ENCODE measurements at regions not wholly inside any gene's neighbourhood (a gene's known extent, or its start where the extent isn't known, plus 50 kb on each side); places are given as distances from the start of the nearest gene placed in this dataset.
"Not testable (repeated sequence)": the region's sequence is repeated elsewhere in the genome, so short reads cannot be mapped to it uniquely, and the experiment has no call there.

DNA sequence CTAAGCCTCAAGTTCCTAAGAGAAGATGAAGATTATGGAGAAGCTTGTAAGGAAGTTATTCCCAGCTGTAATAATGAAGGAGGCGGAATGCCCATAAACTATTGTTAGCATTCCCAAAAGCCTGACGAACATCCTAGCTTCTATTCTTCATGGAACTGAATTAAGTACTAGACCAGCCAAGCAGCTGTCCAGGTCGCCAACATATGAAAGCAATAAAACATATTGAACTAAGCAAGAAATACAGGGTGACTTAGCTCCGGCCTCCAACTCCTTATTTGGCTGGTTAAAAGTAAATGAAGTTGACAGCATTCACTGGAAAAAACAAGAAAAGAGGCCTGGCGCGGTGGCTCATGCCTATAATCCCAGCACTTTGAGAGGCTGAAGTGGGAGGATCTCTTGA, 174.0 kb upstream of the TPM1 start:
- H4K20me1 ChIP-seq (ENCODE audit: insufficient read depth): no peaks in the 10 kb centered on the region
- H3F3A ChIP-seq (ENCODE audit: insufficient read depth, low read depth): no peaks in the 10 kb centered on the region
- no peaks in the 10 kb centered on the region for H3K9me2 ChIP-seq (ENCODE audit: insufficient read depth)
- no peaks in the 10 kb centered on the region for H3K4me1 ChIP-seq (replicated peaks; ENCODE audit: insufficient read depth)
- H3K27me3 ChIP-seq (ENCODE audit: insufficient read depth, low read depth): no peaks in the 10 kb centered on the region
- no peak for TF ChIP-seq EZH2 (IDR thresholded peaks at IDR 0.05; ENCODE audit: low read depth)
- TF ChIP-seq, protein P1, sequence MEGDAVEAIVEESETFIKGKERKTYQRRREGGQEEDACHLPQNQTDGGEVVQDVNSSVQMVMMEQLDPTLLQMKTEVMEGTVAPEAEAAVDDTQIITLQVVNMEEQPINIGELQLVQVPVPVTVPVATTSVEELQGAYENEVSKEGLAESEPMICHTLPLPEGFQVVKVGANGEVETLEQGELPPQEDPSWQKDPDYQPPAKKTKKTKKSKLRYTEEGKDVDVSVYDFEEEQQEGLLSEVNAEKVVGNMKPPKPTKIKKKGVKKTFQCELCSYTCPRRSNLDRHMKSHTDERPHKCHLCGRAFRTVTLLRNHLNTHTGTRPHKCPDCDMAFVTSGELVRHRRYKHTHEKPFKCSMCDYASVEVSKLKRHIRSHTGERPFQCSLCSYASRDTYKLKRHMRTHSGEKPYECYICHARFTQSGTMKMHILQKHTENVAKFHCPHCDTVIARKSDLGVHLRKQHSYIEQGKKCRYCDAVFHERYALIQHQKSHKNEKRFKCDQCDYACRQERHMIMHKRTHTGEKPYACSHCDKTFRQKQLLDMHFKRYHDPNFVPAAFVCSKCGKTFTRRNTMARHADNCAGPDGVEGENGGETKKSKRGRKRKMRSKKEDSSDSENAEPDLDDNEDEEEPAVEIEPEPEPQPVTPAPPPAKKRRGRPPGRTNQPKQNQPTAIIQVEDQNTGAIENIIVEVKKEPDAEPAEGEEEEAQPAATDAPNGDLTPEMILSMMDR (conservative IDR thresholded peaks at IDR 0.05): no peak
- intact Hi-C loops (cut with micrococcal nuclease; ENCODE audit: unreplicated experiment): no loop called here
- H3K4me3 ChIP-seq: no peak overlapping the region
- no TSS peak for BruUV-seq (replicated peaks)
- H3K79me2 ChIP-seq (ENCODE audit: low read depth): no peaks in the 10 kb centered on the region
- no peak overlapping the region for H3K4me2 ChIP-seq
- no peak overlapping the region for H3K27ac ChIP-seq
- POLR2A ChIA-PET (ENCODE audit: unreplicated experiment): no interaction called here
- H3K36me3 ChIP-seq (ENCODE audit: low read depth): no peaks in the 10 kb centered on the region
- DNase-seq: no peak
- CTCF ChIA-PET: no interaction called here
- no peak overlapping the region for H2AFZ ChIP-seq
- no peaks in the 10 kb centered on the region for H3K9me3 ChIP-seq (ENCODE audit: insufficient read depth, low read depth)

- Histone ChIP-seq H3F3A (ENCODE audit: insufficient read depth, low read depth) (no peaks in the 10 kb centered on the region), H3K79me2 (ENCODE audit: low read depth) (no peaks in the 10 kb centered on the region), H3K36me3 (ENCODE audit: low read depth) (no peaks in the 10 kb centered on the region), H3K4me1 (replicated peaks; ENCODE audit: insufficient read depth) (no peaks in the 10 kb centered on the region), H4K20me1 (ENCODE audit: insufficient read depth) (no peaks in the 10 kb centered on the region), H3K9me3 (ENCODE audit: insufficient read depth, low read depth) (no peaks in the 10 kb centered on the region), H3K4me2 (no peak overlapping the region), H2AFZ (no peak overlapping the region), H3K4me3 (no peak overlapping the region), H3K27ac (no peak overlapping the region), H3K27me3 (ENCODE audit: insufficient read depth, low read depth) (no peaks in the 10 kb centered on the region), H3K9me2 (ENCODE audit: insufficient read depth) (no peaks in the 10 kb centered on the region)
- ChIA-PET POLR2A (ENCODE audit: unreplicated experiment) (no interaction called here), CTCF (no interaction called here)
- TF ChIP-seq, protein P1 (conservative IDR thresholded peaks at IDR 0.05): no peak
- no peak for TF ChIP-seq EZH2 (IDR thresholded peaks at IDR 0.05; ENCODE audit: low read depth)
- no TSS peak for BruUV-seq (replicated peaks)
- DNase-seq: no peak
- intact Hi-C loops (cut with micrococcal nuclease; ENCODE audit: unreplicated experiment): no loop called here
Observed at GRCh38 chr15:62869116-62869515, 173.4 kb upstream of the TPM1 start.

DNA sequence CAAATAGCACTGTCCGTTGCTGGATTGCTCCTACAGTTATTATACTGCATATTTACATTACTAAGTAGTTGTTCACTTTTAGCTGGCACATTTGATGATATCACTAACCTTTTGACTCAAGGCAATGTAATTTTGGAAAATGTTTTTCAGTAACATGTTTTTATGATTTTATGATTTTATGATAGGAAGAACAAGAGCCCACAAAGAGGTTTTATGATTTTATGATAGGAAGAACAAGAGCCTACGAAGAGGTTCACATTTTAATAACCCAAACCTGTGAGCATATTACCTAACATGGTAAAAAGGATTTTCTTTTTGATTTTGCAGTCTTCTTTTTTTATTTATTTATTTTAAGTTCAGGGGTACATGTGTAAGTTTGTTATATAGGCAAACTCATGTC, 172.3 kb upstream of the TPM1 start:
- BruUV-seq (replicated peaks): no TSS peak
- POLR2A ChIA-PET (ENCODE audit: unreplicated experiment): no interaction called here

GRCh38 chr15:62870701-62871100, 171.8 kb upstream of the TPM1 start:
- H3K36me3 ChIP-seq (ENCODE audit: low read depth); H3K4me1 ChIP-seq (replicated peaks; ENCODE audit: insufficient read depth); DNase-seq; H3F3A ChIP-seq (ENCODE audit: insufficient read depth, low read depth); BruUV-seq (replicated peaks); H4K20me1 ChIP-seq (ENCODE audit: insufficient read depth); intact Hi-C loops (cut with micrococcal nuclease; ENCODE audit: unreplicated experiment); H3K4me3 ChIP-seq; H3K9me2 ChIP-seq (ENCODE audit: insufficient read depth); H3K9me3 ChIP-seq (ENCODE audit: insufficient read depth, low read depth); H3K27me3 ChIP-seq (ENCODE audit: insufficient read depth, low read depth); H3K79me2 ChIP-seq (ENCODE audit: low read depth); H3K27ac ChIP-seq; H2AFZ ChIP-seq; CTCF ChIA-PET; H3K4me2 ChIP-seq; POLR2A ChIA-PET (ENCODE audit: unreplicated experiment): not testable (repeated sequence)

More for the DNA sequence above, 172.3 kb upstream of the TPM1 start:
- Histone ChIP-seq H3F3A (ENCODE audit: insufficient read depth, low read depth) (no peaks in the 10 kb centered on the region), H3K36me3 (ENCODE audit: low read depth) (no peaks in the 10 kb centered on the region), H4K20me1 (ENCODE audit: insufficient read depth) (no peaks in the 10 kb centered on the region), H2AFZ (no peak overlapping the region), H3K79me2 (ENCODE audit: low read depth) (no peaks in the 10 kb centered on the region), H3K4me3 (no peak overlapping the region), H3K27ac (no peak overlapping the region), H3K9me3 (ENCODE audit: insufficient read depth, low read depth) (no peaks in the 10 kb centered on the region), H3K27me3 (ENCODE audit: insufficient read depth, low read depth) (no peaks in the 10 kb centered on the region), H3K4me1 (replicated peaks; ENCODE audit: insufficient read depth) (no peaks in the 10 kb centered on the region), H3K4me2 (no peak overlapping the region), H3K9me2 (ENCODE audit: insufficient read depth) (no peaks in the 10 kb centered on the region)
- no peak for DNase-seq
- CTCF ChIA-PET: no interaction called here
- intact Hi-C loops (cut with micrococcal nuclease; ENCODE audit: unreplicated experiment): no loop called here
- TF ChIP-seq, protein P1 (conservative IDR thresholded peaks at IDR 0.05): no peak
- TF ChIP-seq EZH2 (IDR thresholded peaks at IDR 0.05; ENCODE audit: low read depth): no peak
